Large intestine (tissue), 3 donors: ENCODE measurements at regions not wholly inside any gene's neighbourhood (a gene's known extent, or its start where the extent isn't known, plus 50 kb on each side); places are given as distances from the start of the nearest gene placed in this dataset.

ENCODE experiments used
- DNase-seq, 2 donors: peaks; one replicate each; pipeline versions ENCODE4 v3.0.0 to v3.0.0-alpha.2; 2013
- H3K27ac ChIP-seq: one replicate; pipeline ENCODE4 v1.5.1; 2013; ENCODE audit warnings: low read length
- H3K27me3 ChIP-seq: 2 replicates; pipeline ENCODE4 v1.6.1; 2013; ENCODE audit warnings: low read length; ENCODE audit not compliant: control insufficient read depth, insufficient read depth
- H3K36me3 ChIP-seq: 2 replicates; pipeline ENCODE4 v1.6.1; 2013; ENCODE audit warnings: low read length; ENCODE audit not compliant: control insufficient read depth, insufficient read depth
- H3K4me1 ChIP-seq: one replicate; pipeline ENCODE4 v1.6.1; 2013; ENCODE audit warnings: low read length; ENCODE audit not compliant: control insufficient read depth, insufficient read depth
- H3K4me3 ChIP-seq: one replicate; pipeline ENCODE4 v1.5.1; 2013; ENCODE audit warnings: low read length
- H3K9me3 ChIP-seq: one replicate; pipeline ENCODE4 v1.6.1; 2013; ENCODE audit warnings: mild to moderate bottlenecking, low read depth, low read length, moderate library complexity; ENCODE audit not compliant: control insufficient read depth
- WGBS: methylation state at CpG from one replicate; pipeline ENCODE4 v1.1.5; 2013; ENCODE audit warnings: low lambda C conversion rate; ENCODE audit not compliant: insufficient coverage; 5-methylcytosine and 5-hydroxymethylcytosine counted together

DNA sequence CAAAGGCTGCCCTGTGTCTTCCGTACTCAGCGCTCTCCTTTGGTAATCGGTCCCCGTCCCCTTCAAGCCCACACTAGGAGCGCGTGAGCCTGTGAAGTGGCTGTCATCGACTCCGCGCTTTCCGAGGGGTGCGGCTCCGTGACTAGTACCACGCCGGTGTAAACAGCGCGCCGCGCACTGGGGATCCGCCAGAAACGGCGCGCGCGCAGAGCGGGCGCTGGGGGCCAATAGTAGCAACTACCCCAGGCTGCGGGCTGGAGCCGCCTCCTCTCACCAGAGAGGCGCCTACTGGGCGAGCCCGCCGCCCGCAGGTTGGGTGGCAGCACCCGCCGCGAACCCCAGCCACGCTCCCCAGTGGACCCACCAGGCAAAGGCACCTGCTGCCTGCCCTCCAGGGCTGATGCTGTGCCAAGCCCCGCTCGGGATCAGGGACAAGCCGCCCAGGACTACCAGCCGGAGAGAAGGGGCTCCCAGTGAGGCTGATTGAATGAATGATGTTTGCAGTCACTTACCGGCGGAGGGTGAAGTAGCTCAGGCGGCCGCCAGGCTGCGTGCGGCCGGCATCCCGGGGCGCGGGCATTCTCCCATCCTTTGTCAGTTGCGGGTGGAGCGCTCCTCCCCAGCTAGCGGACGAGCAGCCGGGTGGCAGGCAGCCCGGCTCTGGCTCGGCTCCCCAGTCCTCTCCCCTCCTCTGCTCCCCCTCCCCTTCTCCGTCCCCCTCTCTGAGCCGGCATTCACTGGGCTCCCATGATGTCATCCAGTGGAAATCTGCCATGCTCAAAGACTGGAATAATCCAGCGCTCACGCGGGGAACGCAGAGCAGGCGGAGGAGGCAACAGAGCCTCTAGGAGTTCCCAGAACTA is 370.3 kb upstream of the SMIM31 start:
- H3K4me1 ChIP-seq: no peaks in the 10 kb centered on the region
- no CpG with 5 or more reads among the region's 65 CpGs for WGBS
- no peaks in the 10 kb centered on the region for H3K36me3 ChIP-seq
- peaks cover 31% of the 10 kb centered on the region for H3K27me3 ChIP-seq
- peaks cover 4% of the 10 kb centered on the region for H3K9me3 ChIP-seq
- H3K27ac ChIP-seq: no peak overlapping the region
- H3K4me3 ChIP-seq: peak overlapping the region; percentile 35
- DNase-seq: peak; percentile 51

GRCh38 chr4:164384416-164384815 is 369.5 kb upstream of the SMIM31 start:
- Histone ChIP-seq H3K4me1 (no peaks in the 10 kb centered on the region), H3K9me3 (peaks cover 4% of the 10 kb centered on the region), H3K27me3 (peaks cover 31% of the 10 kb centered on the region), H3K36me3 (no peaks in the 10 kb centered on the region), H3K27ac (no peak overlapping the region), H3K4me3 (no peak overlapping the region)
- 93% methylated on average over 3 of the region's 8 CpGs for WGBS
- no peak for DNase-seq

GRCh38 chr4:164396439-164396838 is 357.5 kb upstream of the SMIM31 start:
- 67% methylated on average over 1 of the region's 4 CpGs for WGBS
- H3K4me1 ChIP-seq: no peaks in the 10 kb centered on the region
- H3K36me3 ChIP-seq: no peaks in the 10 kb centered on the region
- H3K27me3 ChIP-seq: no peaks in the 10 kb centered on the region
- no peak overlapping the region for H3K27ac ChIP-seq
- no peaks in the 10 kb centered on the region for H3K9me3 ChIP-seq
- H3K4me3 ChIP-seq: no peak overlapping the region
- DNase-seq: no peak

DNA sequence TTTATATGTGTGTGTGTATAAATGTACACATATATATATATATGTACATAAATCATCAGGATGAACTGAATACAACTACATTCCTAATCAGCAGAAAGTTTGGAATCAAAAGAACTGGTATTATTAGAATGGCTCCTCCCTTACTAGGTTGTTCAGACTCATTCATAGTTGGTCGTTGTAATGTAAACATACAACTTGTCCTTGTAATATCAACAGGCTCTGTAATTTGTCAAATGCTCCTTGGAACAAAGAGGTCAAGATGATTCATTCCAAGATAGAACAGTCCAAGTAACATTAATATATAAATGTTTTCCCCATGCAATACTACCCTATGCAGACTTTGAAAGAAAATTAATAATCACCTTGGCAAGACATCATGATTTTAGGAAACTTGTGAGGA is 351.4 kb upstream of the SMIM31 start:
- no peak for DNase-seq
- no peak overlapping the region for H3K4me3 ChIP-seq
- no peaks in the 10 kb centered on the region for H3K27me3 ChIP-seq
- no peaks in the 10 kb centered on the region for H3K4me1 ChIP-seq
- H3K36me3 ChIP-seq: no peaks in the 10 kb centered on the region
- H3K9me3 ChIP-seq: no peaks in the 10 kb centered on the region
- no CpG with 5 or more reads among the region's 1 CpG for WGBS
- no peak overlapping the region for H3K27ac ChIP-seq

- no peaks in the 10 kb centered on the region for H3K4me1 ChIP-seq
- no peak overlapping the region for H3K27ac ChIP-seq
- H3K4me3 ChIP-seq: no peak overlapping the region
- H3K9me3 ChIP-seq: no peaks in the 10 kb centered on the region
- DNase-seq: no peak
- H3K27me3 ChIP-seq: no peaks in the 10 kb centered on the region
- no peaks in the 10 kb centered on the region for H3K36me3 ChIP-seq
Observed at GRCh38 chr4:164405774-164406173, 348.2 kb upstream of the SMIM31 start.

- no peaks in the 10 kb centered on the region for H3K4me1 ChIP-seq
- H3K36me3 ChIP-seq: no peaks in the 10 kb centered on the region
- H3K27ac ChIP-seq: no peak overlapping the region
- H3K27me3 ChIP-seq: no peaks in the 10 kb centered on the region
- DNase-seq: no peak
- 100% methylated on average over 1 of the region's 1 CpG for WGBS
- H3K9me3 ChIP-seq: no peaks in the 10 kb centered on the region
- H3K4me3 ChIP-seq: no peak overlapping the region
Observed at GRCh38 chr4:164408831-164409230, 345.1 kb upstream of the SMIM31 start.

- 90% methylated on average over 2 of the region's 4 CpGs for WGBS
- Histone ChIP-seq H3K4me1 (no peaks in the 10 kb centered on the region), H3K27ac (no peak overlapping the region), H3K27me3 (no peaks in the 10 kb centered on the region), H3K9me3 (no peaks in the 10 kb centered on the region), H3K4me3 (no peak overlapping the region), H3K36me3 (no peaks in the 10 kb centered on the region)
- no peak for DNase-seq
Observed at GRCh38 chr4:164410401-164410800, 343.5 kb upstream of the SMIM31 start.

GRCh38 chr4:164412246-164412645 is 341.7 kb upstream of the SMIM31 start:
- no CpG with 5 or more reads among the region's 1 CpG for WGBS
- no peak overlapping the region for H3K27ac ChIP-seq
- H3K4me1 ChIP-seq: no peaks in the 10 kb centered on the region
- H3K27me3 ChIP-seq: no peaks in the 10 kb centered on the region
- H3K4me3 ChIP-seq: no peak overlapping the region
- H3K36me3 ChIP-seq: no peaks in the 10 kb centered on the region
- H3K9me3 ChIP-seq: no peaks in the 10 kb centered on the region
- no peak for DNase-seq

GRCh38 chr4:164413743-164414142 is 340.2 kb upstream of the SMIM31 start:
- Histone ChIP-seq H3K27me3 (no peaks in the 10 kb centered on the region), H3K36me3 (no peaks in the 10 kb centered on the region), H3K9me3 (no peaks in the 10 kb centered on the region), H3K27ac (no peak overlapping the region), H3K4me1 (no peaks in the 10 kb centered on the region), H3K4me3 (no peak overlapping the region)
- DNase-seq: no peak
- no CpG with 5 or more reads among the region's 2 CpGs for WGBS

GRCh38 chr4:164423819-164424218 is 330.1 kb upstream of the SMIM31 start:
- no peak overlapping the region for H3K27ac ChIP-seq
- no peaks in the 10 kb centered on the region for H3K27me3 ChIP-seq
- no peaks in the 10 kb centered on the region for H3K9me3 ChIP-seq
- H3K4me3 ChIP-seq: no peak overlapping the region
- DNase-seq: no peak
- H3K4me1 ChIP-seq: no peaks in the 10 kb centered on the region
- H3K36me3 ChIP-seq: no peaks in the 10 kb centered on the region
- 20% methylated on average over 1 of the region's 1 CpG for WGBS

DNA sequence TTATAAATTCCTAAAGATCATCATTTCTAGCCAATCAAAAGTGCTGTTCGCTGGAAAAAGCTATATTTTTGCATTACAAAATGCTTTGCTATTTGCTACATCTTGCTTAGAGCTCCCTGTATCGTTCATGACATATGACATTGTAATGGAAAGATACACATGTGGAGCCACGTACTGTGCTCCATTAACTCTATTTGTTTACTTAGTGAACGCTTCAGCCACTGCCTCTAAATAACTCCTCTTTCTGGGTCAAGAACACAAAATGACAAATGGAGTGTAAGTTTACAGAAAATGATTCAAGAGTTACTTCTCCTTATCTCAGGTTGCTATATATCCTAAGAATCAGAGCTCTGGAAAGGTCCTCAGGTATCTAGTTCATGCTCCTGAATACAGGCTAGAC is 329.1 kb upstream of the SMIM31 start:
- Histone ChIP-seq H3K36me3 (no peaks in the 10 kb centered on the region), H3K9me3 (no peaks in the 10 kb centered on the region), H3K4me1 (no peaks in the 10 kb centered on the region), H3K27ac (no peak overlapping the region), H3K4me3 (no peak overlapping the region), H3K27me3 (no peaks in the 10 kb centered on the region)
- WGBS: 47% methylated on average over 3 of the region's 4 CpGs
- no peak for DNase-seq
